Hepatocyte (in vitro differentiated cells): ENCODE measurements at regions not wholly inside any gene's neighbourhood (a gene's known extent, or its start where the extent isn't known, plus 50 kb on each side); places are given as distances from the start of the nearest gene placed in this dataset.

ENCODE experiments used
- DNase-seq: peaks from one replicate; pipeline ENCODE4 v3.0.0-alpha.2; 2016; ENCODE audit warnings: low spot score
- H2AFZ ChIP-seq: fragments of 200-600 bp; sonication (generic); 2 replicates; pipeline ENCODE4 v1.6.0; 2016; ENCODE audit warnings: antibody characterized with exemption, mild to moderate bottlenecking
- H3K27ac ChIP-seq: fragments of 200-600 bp; sonication (generic); 2 replicates; pipeline ENCODE4 v1.5.1; 2016; ENCODE audit warnings: mild to moderate bottlenecking
- H3K27me3 ChIP-seq: fragments of 200-600 bp; sonication (generic); 2 replicates; pipeline ENCODE4 v1.6.1; 2016
- H3K36me3 ChIP-seq: fragments of 200-600 bp; sonication (generic); replicated peaks from 2 replicates; pipeline ENCODE4 v1.5.1; 2016; ENCODE audit warnings: low read depth; ENCODE audit not compliant: insufficient read depth
- H3K4me1 ChIP-seq: fragments of 200-600 bp; sonication (generic); 2 replicates; pipeline ENCODE4 v1.5.1; 2016; ENCODE audit warnings: mild to moderate bottlenecking, moderate library complexity; ENCODE audit not compliant: insufficient read depth
- H3K4me2 ChIP-seq: fragments of 200-600 bp; sonication (generic); 2 replicates; pipeline ENCODE4 v1.6.0; 2016
- H3K4me3 ChIP-seq: fragments of 200-600 bp; sonication (generic); 2 replicates; pipeline ENCODE4 v1.5.1; 2016; ENCODE audit warnings: mild to moderate bottlenecking
- H3K79me2 ChIP-seq: fragments of 200-600 bp; sonication (generic); 2 replicates; pipeline ENCODE4 v1.6.0; 2017; ENCODE audit warnings: mild to moderate bottlenecking
- H3K9me2 ChIP-seq: fragments of 200-600 bp; sonication (generic); replicated peaks from 2 replicates; pipeline ENCODE4 v1.6.0; 2017; ENCODE audit warnings: mild to moderate bottlenecking; ENCODE audit not compliant: insufficient read depth
- H3K9me3 ChIP-seq: fragments of 200-600 bp; sonication (generic); 2 replicates; pipeline ENCODE4 v1.5.1; 2016; ENCODE audit warnings: low read depth, mild to moderate bottlenecking
- H4K20me1 ChIP-seq: fragments of 200-600 bp; sonication (generic); 2 replicates; pipeline ENCODE4 v1.6.0; 2016; ENCODE audit warnings: mild to moderate bottlenecking; ENCODE audit not compliant: insufficient read depth, poor library complexity, severe bottlenecking
- CTCF ChIP-seq: fragments of 200-600 bp; sonication (generic); IDR thresholded peaks from 2 replicates; pipeline ENCODE4 v1.5.1; 2016; ENCODE audit warnings: antibody characterized with exemption, mild to moderate bottlenecking; ENCODE audit not compliant: poor library complexity
- EZH2 ChIP-seq: fragments of 200-600 bp; sonication (generic); IDR thresholded peaks from 2 replicates; pipeline ENCODE4 v1.6.1; 2016; ENCODE audit warnings: antibody characterized with exemption, mild to moderate bottlenecking, borderline replicate concordance
- EZH2phosphoT487 ChIP-seq: fragments of 200-600 bp; sonication (generic); IDR thresholded peaks from one replicate; pipeline ENCODE4 v1.6.1; 2018; ENCODE audit warnings: antibody characterized with exemption, mild to moderate bottlenecking, low read depth, moderate library complexity; ENCODE audit not compliant: unreplicated experiment, severe bottlenecking
- WGBS: methylation state at CpG from one replicate; pipeline ENCODE4 v1.1.6; 2016; ENCODE audit warnings: low lambda C conversion rate; ENCODE audit errors: missing lambda C conversion rate; 5-methylcytosine and 5-hydroxymethylcytosine counted together

GRCh38 chr3:182485301-182485700, 308.0 kb upstream of the ATP11B start:
- H3K4me1 ChIP-seq: peaks cover 12% of the 10 kb centered on the region
- no peak overlapping the region for H3K27ac ChIP-seq
- H3K36me3 ChIP-seq: no peaks in the 10 kb centered on the region
- no peak overlapping the region for H3K4me3 ChIP-seq
- H3K27me3 ChIP-seq: no peaks in the 10 kb centered on the region
- no peaks in the 10 kb centered on the region for H3K9me3 ChIP-seq
- H3K9me2 ChIP-seq: no peaks in the 10 kb centered on the region
- H3K4me2 ChIP-seq: no peak overlapping the region
- DNase-seq: no peak
- no peak for TF ChIP-seq EZH2
- H3K79me2 ChIP-seq: no peaks in the 10 kb centered on the region
- H2AFZ ChIP-seq: no peak overlapping the region
- 42% methylated on average over 3 of the region's 3 CpGs for WGBS
- no peaks in the 10 kb centered on the region for H4K20me1 ChIP-seq

GRCh38 chr3:182486463-182486862, 306.8 kb upstream of the ATP11B start:
- peak overlapping the region; percentile 10 for H3K27ac ChIP-seq

GRCh38 chr3:182487143-182487542, 306.2 kb upstream of the ATP11B start:
- H3K79me2 ChIP-seq: no peaks in the 10 kb centered on the region
- no peaks in the 10 kb centered on the region for H3K9me2 ChIP-seq
- peaks cover 12% of the 10 kb centered on the region for H3K4me1 ChIP-seq
- H3K4me3 ChIP-seq: no peak overlapping the region
- 49% methylated on average over 3 of the region's 3 CpGs for WGBS
- no peak overlapping the region for H3K4me2 ChIP-seq
- TF ChIP-seq CTCF: no peak
- TF ChIP-seq EZH2phosphoT487: no peak
- TF ChIP-seq EZH2: no peak
- no peaks in the 10 kb centered on the region for H3K9me3 ChIP-seq
- no peaks in the 10 kb centered on the region for H3K27me3 ChIP-seq
- H4K20me1 ChIP-seq: no peaks in the 10 kb centered on the region
- no peak overlapping the region for H2AFZ ChIP-seq
- H3K36me3 ChIP-seq: no peaks in the 10 kb centered on the region
- peak overlapping the region; percentile 31 for H3K27ac ChIP-seq
- peak; percentile 13 for DNase-seq

More at GRCh38 chr3:182486463-182486862, 306.8 kb upstream of the ATP11B start:
- H3K79me2 ChIP-seq: no peaks in the 10 kb centered on the region
- DNase-seq: peak; percentile 20
- H3K4me3 ChIP-seq: no peak overlapping the region
- no peaks in the 10 kb centered on the region for H3K27me3 ChIP-seq
- H3K4me1 ChIP-seq: peaks cover 12% of the 10 kb centered on the region
- H3K4me2 ChIP-seq: no peak overlapping the region
- no peaks in the 10 kb centered on the region for H3K9me3 ChIP-seq
- no peak for TF ChIP-seq EZH2phosphoT487
- no peak for TF ChIP-seq EZH2
- no peak for TF ChIP-seq CTCF
- H4K20me1 ChIP-seq: no peaks in the 10 kb centered on the region
- WGBS: 75% methylated on average over 4 of the region's 4 CpGs
- H3K36me3 ChIP-seq: no peaks in the 10 kb centered on the region
- no peak overlapping the region for H2AFZ ChIP-seq
- no peaks in the 10 kb centered on the region for H3K9me2 ChIP-seq

- Histone ChIP-seq H2AFZ (no peak overlapping the region), H3K27me3 (no peaks in the 10 kb centered on the region), H3K9me2 (no peaks in the 10 kb centered on the region), H3K9me3 (no peaks in the 10 kb centered on the region), H3K79me2 (no peaks in the 10 kb centered on the region), H3K4me2 (no peak overlapping the region), H3K36me3 (no peaks in the 10 kb centered on the region), H3K4me3 (no peak overlapping the region), H3K27ac (peak overlapping the region; percentile 31), H3K4me1 (peaks cover 12% of the 10 kb centered on the region), H4K20me1 (no peaks in the 10 kb centered on the region)
- 60% methylated on average over 2 of the region's 2 CpGs for WGBS
- TF ChIP-seq CTCF: no peak
- no peak for TF ChIP-seq EZH2
- no peak for TF ChIP-seq EZH2phosphoT487
- no peak for DNase-seq
Measured at GRCh38 chr3:182487611-182488010, 305.7 kb upstream of the ATP11B start.
